Neural cell (in vitro differentiated cells): ENCODE measurements at regions not wholly inside any gene's neighbourhood (a gene's known extent, or its start where the extent isn't known, plus 50 kb on each side); places are given as distances from the start of the nearest gene placed in this dataset.

Experiments
- H2AFZ ChIP-seq: fragments of 200-600, 300-800 bp; sonication (generic), shearing (Covaris generic); 2 replicates; pipeline ENCODE4 v1.6.0; 2014; ENCODE audit warnings: low read depth, mild to moderate bottlenecking, antibody characterized with exemption, low read length, moderate library complexity
- H3F3A ChIP-seq: fragments of 200-600 bp; shearing (Covaris generic); 2 replicates; pipeline ENCODE4 v1.6.1; 2016; ENCODE audit warnings: mild to moderate bottlenecking, moderate library complexity, mixed read lengths, antibody characterized with exemption, low read length; ENCODE audit not compliant: insufficient read depth, poor library complexity, severe bottlenecking
- H3K27ac ChIP-seq: fragments of 200-600, 300-800 bp; sonication (generic), shearing (Covaris generic); 2 replicates; pipeline ENCODE4 v1.5.1; 2014; ENCODE audit warnings: mild to moderate bottlenecking, low read length, moderate library complexity
- H3K27me3 ChIP-seq: fragments of 300-800, 200-600 bp; sonication (generic), shearing (Covaris generic); 2 replicates; pipeline ENCODE4 v1.6.0; 2014; ENCODE audit warnings: mild to moderate bottlenecking, low read depth, low read length, moderate library complexity; ENCODE audit not compliant: insufficient read depth
- H3K36me3 ChIP-seq: fragments of 300-800, 200-600 bp; sonication (generic), shearing (Covaris generic); 2 replicates; pipeline ENCODE4 v1.5.1; 2014; ENCODE audit warnings: mild to moderate bottlenecking, antibody characterized with exemption, low read length, moderate library complexity; ENCODE audit not compliant: insufficient read depth
- H3K4me2 ChIP-seq: fragments of 300-800, 200-600 bp; sonication (generic), shearing (Covaris generic); 2 replicates; pipeline ENCODE4 v1.6.0; 2014; ENCODE audit warnings: mild to moderate bottlenecking, low read length
- H3K4me3 ChIP-seq: fragments of 300-800, 200-600 bp; sonication (generic), shearing (Covaris generic); 2 replicates; pipeline ENCODE4 v1.5.1; 2014; ENCODE audit warnings: mild to moderate bottlenecking, low read length, moderate library complexity
- H3K79me2 ChIP-seq: fragments of 200-600 bp; shearing (Covaris generic); replicated peaks from 2 replicates; pipeline ENCODE4 v1.6.0; 2014; ENCODE audit warnings: mild to moderate bottlenecking, low read length, moderate library complexity; ENCODE audit not compliant: insufficient read depth
- H3K9ac ChIP-seq: fragments of 300-800, 200-600 bp; sonication (generic), shearing (Covaris generic); 2 replicates; pipeline ENCODE4 v1.6.1; 2016; ENCODE audit warnings: mild to moderate bottlenecking, low read length, mixed read lengths
- H3K9me2 ChIP-seq: fragments of 200-600 bp; shearing (Covaris generic); 2 replicates; pipeline ENCODE4 v1.6.1; 2016; ENCODE audit warnings: mild to moderate bottlenecking, low read length, mixed read lengths; ENCODE audit not compliant: insufficient read depth
- H3K9me3 ChIP-seq: fragments of 200-600, 300-800 bp; sonication (generic), shearing (Covaris generic); 2 replicates; pipeline ENCODE4 v1.6.1; 2016; ENCODE audit warnings: mild to moderate bottlenecking, mixed run types, low read length, moderate library complexity, mixed read lengths
- H4K20me1 ChIP-seq: fragments of 200-600 bp; shearing (Covaris generic); 2 replicates; pipeline ENCODE4 v1.6.1; 2016; ENCODE audit warnings: mild to moderate bottlenecking, mixed run types; ENCODE audit not compliant: insufficient read depth
- EP300 ChIP-seq: fragments of 450-650 bp; conservative IDR thresholded peaks from 2 replicates; pipeline ENCODE4 v1.6.1; 2014; ENCODE audit warnings: antibody characterized with exemption, mild to moderate bottlenecking, moderate library complexity; ENCODE audit not compliant: poor library complexity, severe bottlenecking
- EZH2 ChIP-seq: fragments of 200-600, 300-800 bp; shearing (Covaris generic), sonication (generic); IDR thresholded peaks from 2 replicates; pipeline ENCODE4 v1.6.1; 2014; ENCODE audit warnings: antibody characterized with exemption, low read length, borderline replicate concordance, mild to moderate bottlenecking; ENCODE audit not compliant: insufficient read depth, poor library complexity, severe bottlenecking
- MXI1 ChIP-seq: fragments of 450-650 bp; conservative IDR thresholded peaks from 2 replicates; pipeline ENCODE4 v1.6.1; 2014; ENCODE audit warnings: antibody characterized with exemption, mild to moderate bottlenecking; ENCODE audit not compliant: poor library complexity, severe bottlenecking
- POLR2AphosphoS5 ChIP-seq: IDR thresholded peaks from 2 replicates; pipeline ENCODE4 v1.6.1; 2012
- RAD21 ChIP-seq: fragments of 450-650 bp; conservative IDR thresholded peaks from 2 replicates; pipeline ENCODE4 v1.6.1; 2014; ENCODE audit warnings: antibody characterized with exemption, mild to moderate bottlenecking, moderate library complexity
- REST ChIP-seq: IDR thresholded peaks from 2 replicates; pipeline ENCODE4 v1.6.1; 2012; ENCODE audit warnings: borderline replicate concordance
- SMC3 ChIP-seq: fragments of 450-650 bp; conservative IDR thresholded peaks from 2 replicates; pipeline ENCODE4 v1.6.1; 2014; ENCODE audit warnings: antibody characterized with exemption, mild to moderate bottlenecking, moderate library complexity; ENCODE audit not compliant: poor library complexity
- TAF1 ChIP-seq: IDR thresholded peaks from 2 replicates; pipeline ENCODE4 v1.6.1; 2012; ENCODE audit warnings: low read depth
- TF ChIP-seq, protein P1 (sequence below): fragments of 450-650 bp; IDR thresholded peaks from 2 replicates; pipeline ENCODE4 v1.5.1; 2014; ENCODE audit warnings: antibody characterized with exemption, mild to moderate bottlenecking, moderate library complexity; ENCODE audit not compliant: poor library complexity, severe bottlenecking

DNA sequence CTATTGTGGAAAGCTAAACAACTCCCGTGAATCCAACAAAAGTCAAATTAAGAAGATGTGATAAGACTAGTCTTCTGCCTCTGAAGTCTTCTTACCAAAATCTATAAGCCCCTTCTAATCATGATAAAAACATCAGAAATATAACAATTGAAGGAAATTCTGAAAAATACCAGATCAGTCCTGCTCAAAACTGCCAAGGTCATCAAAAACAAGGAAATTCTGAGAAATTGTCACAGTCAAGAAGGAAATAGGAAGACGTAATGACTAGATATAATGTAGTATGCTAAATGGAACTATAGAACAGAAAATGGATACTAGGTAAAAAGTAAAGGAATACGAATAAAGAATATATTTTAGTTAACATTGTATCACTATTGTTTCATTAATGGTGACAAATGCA lies 314.0 kb downstream of the TMX3 start:
- Histone ChIP-seq H3K9me2 (no peaks in the 10 kb centered on the region), H2AFZ (no peak overlapping the region), H3K9me3 (no peaks in the 10 kb centered on the region), H3K27me3 (no peaks in the 10 kb centered on the region), H3F3A (peaks cover 4% of the 10 kb centered on the region), H4K20me1 (no peaks in the 10 kb centered on the region), H3K27ac (no peak overlapping the region), H3K9ac (no peak overlapping the region), H3K4me2 (no peak overlapping the region), H3K4me3 (no peak overlapping the region), H3K79me2 (no peaks in the 10 kb centered on the region), H3K36me3 (no peaks in the 10 kb centered on the region)
- no peak for TF ChIP-seq POLR2AphosphoS5
- no peak for TF ChIP-seq SMC3
- no peak for TF ChIP-seq REST
- no peak for TF ChIP-seq EZH2
- TF ChIP-seq TAF1 = no peak
- no peak for TF ChIP-seq EP300
- no peak for TF ChIP-seq MXI1
- TF ChIP-seq, protein P1, sequence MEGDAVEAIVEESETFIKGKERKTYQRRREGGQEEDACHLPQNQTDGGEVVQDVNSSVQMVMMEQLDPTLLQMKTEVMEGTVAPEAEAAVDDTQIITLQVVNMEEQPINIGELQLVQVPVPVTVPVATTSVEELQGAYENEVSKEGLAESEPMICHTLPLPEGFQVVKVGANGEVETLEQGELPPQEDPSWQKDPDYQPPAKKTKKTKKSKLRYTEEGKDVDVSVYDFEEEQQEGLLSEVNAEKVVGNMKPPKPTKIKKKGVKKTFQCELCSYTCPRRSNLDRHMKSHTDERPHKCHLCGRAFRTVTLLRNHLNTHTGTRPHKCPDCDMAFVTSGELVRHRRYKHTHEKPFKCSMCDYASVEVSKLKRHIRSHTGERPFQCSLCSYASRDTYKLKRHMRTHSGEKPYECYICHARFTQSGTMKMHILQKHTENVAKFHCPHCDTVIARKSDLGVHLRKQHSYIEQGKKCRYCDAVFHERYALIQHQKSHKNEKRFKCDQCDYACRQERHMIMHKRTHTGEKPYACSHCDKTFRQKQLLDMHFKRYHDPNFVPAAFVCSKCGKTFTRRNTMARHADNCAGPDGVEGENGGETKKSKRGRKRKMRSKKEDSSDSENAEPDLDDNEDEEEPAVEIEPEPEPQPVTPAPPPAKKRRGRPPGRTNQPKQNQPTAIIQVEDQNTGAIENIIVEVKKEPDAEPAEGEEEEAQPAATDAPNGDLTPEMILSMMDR = no peak
- no peak for TF ChIP-seq RAD21

- no peaks in the 10 kb centered on the region for H4K20me1 ChIP-seq
- peaks cover 4% of the 10 kb centered on the region for H3F3A ChIP-seq
- H3K9me2 ChIP-seq = no peaks in the 10 kb centered on the region
- H3K36me3 ChIP-seq = no peaks in the 10 kb centered on the region
- H3K27me3 ChIP-seq = no peaks in the 10 kb centered on the region
- no peak overlapping the region for H3K4me2 ChIP-seq
- no peaks in the 10 kb centered on the region for H3K9me3 ChIP-seq
- H3K9ac ChIP-seq = no peak overlapping the region
- no peak overlapping the region for H2AFZ ChIP-seq
- no peak overlapping the region for H3K27ac ChIP-seq
- H3K4me3 ChIP-seq = no peak overlapping the region
- TF ChIP-seq TAF1 = no peak
- TF ChIP-seq RAD21 = no peak
- no peak for TF ChIP-seq SMC3
- TF ChIP-seq EZH2 = no peak
- TF ChIP-seq REST = no peak
- no peak for TF ChIP-seq EP300
- TF ChIP-seq MXI1 = no peak
- TF ChIP-seq, protein P1 = no peak
- TF ChIP-seq POLR2AphosphoS5 = no peak
- no peaks in the 10 kb centered on the region for H3K79me2 ChIP-seq
These were observed 315.2 kb downstream of the TMX3 start for GRCh38 chr18:68399721-68400120.
